ENCODE measurements at regions not wholly inside any gene's neighbourhood (a gene's known extent, or its start where the extent isn't known, plus 50 kb on each side); places are given as distances from the start of the nearest gene placed in this dataset.
A peak's percentile ranks its signal among the peaks of the same experiment; 100 is the strongest.

GRCh38 chr2:71864085-71864484 is 283.6 kb downstream of the CYP26B1 start:
- DNase-seq (ENCODE audit: low spot score), result no peak

GRCh38 chr2:71863396-71863795 is 284.3 kb downstream of the CYP26B1 start:
- DNase-seq (ENCODE audit: low spot score), result no peak

GRCh38 chr2:71862921-71863320 is 284.7 kb downstream of the CYP26B1 start:
- DNase-seq (ENCODE audit: low spot score), result no peak

GRCh38 chr2:71861186-71862160 is 286.2 kb downstream of the CYP26B1 start:
- DNase-seq (ENCODE audit: low spot score), result no peak

- DNase-seq (ENCODE audit: low spot score), result no peak
These were observed 287.2 kb downstream of the CYP26B1 start for GRCh38 chr2:71860381-71860926.

GRCh38 chr2:71859211-71859847 is 288.3 kb downstream of the CYP26B1 start:
- no peak for DNase-seq (ENCODE audit: low spot score)

- no peak for DNase-seq (ENCODE audit: low spot score)
These were observed 289.6 kb downstream of the CYP26B1 start for GRCh38 chr2:71858071-71858470.

GRCh38 chr2:71857636-71858035 is 290.0 kb downstream of the CYP26B1 start:
- DNase-seq (ENCODE audit: low spot score), result no peak

GRCh38 chr2:71856773-71857525 is 290.7 kb downstream of the CYP26B1 start:
- peak; percentile 68 for DNase-seq (ENCODE audit: low spot score)

GRCh38 chr2:71853858-71854257 is 293.8 kb downstream of the CYP26B1 start:
- DNase-seq (ENCODE audit: low spot score), result no peak

- DNase-seq (ENCODE audit: low spot score), result no peak
These were observed 295.4 kb downstream of the CYP26B1 start for GRCh38 chr2:71852141-71852711.

- DNase-seq (ENCODE audit: low spot score), result no peak
These were observed 296.4 kb downstream of the CYP26B1 start for GRCh38 chr2:71851094-71851750.

- DNase-seq (ENCODE audit: low spot score), result no peak
These were observed 297.3 kb downstream of the CYP26B1 start for GRCh38 chr2:71850306-71850801.

GRCh38 chr2:71849607-71850305 is 297.9 kb downstream of the CYP26B1 start:
- no peak for DNase-seq (ENCODE audit: low spot score)

- no peak for DNase-seq (ENCODE audit: low spot score)
These were observed 298.6 kb downstream of the CYP26B1 start for GRCh38 chr2:71849111-71849510.

- no peak for DNase-seq (ENCODE audit: low spot score)
These were observed 300.9 kb downstream of the CYP26B1 start for GRCh38 chr2:71846669-71847291.

GRCh38 chr2:71846072-71846471 is 301.6 kb downstream of the CYP26B1 start:
- no peak for DNase-seq (ENCODE audit: low spot score)

GRCh38 chr2:71844967-71845366 is 302.7 kb downstream of the CYP26B1 start:
- no peak for DNase-seq (ENCODE audit: low spot score)

- DNase-seq (ENCODE audit: low spot score), result no peak
These were observed 304.2 kb downstream of the CYP26B1 start for GRCh38 chr2:71843391-71843850.

- no peak for DNase-seq (ENCODE audit: low spot score)
These were observed 304.9 kb downstream of the CYP26B1 start for GRCh38 chr2:71842744-71843143.
